ENCODE measurements at regions not wholly inside any gene's neighbourhood (a gene's known extent, or its start where the extent isn't known, plus 50 kb on each side); places are given as distances from the start of the nearest gene placed in this dataset.

GRCh38 chr17:27079660-27080059 is 214.3 kb upstream of the WSB1 start:
- TF ChIP-seq CTCF (IDR thresholded peaks at IDR 0.05; ENCODE audit: low read depth, low read length, poor library complexity, severe bottlenecking), result no peak
- TF ChIP-seq EZH2phosphoT487 (IDR thresholded peaks at IDR 0.05; ENCODE audit: borderline replicate concordance, low read length), result no peak
